ENCODE measurements at regions not wholly inside any gene's neighbourhood (a gene's known extent, or its start where the extent isn't known, plus 50 kb on each side); places are given as distances from the start of the nearest gene placed in this dataset.
"Not testable (repeated sequence)": the region's sequence is repeated elsewhere in the genome, so short reads cannot be mapped to it uniquely, and the experiment has no call there.

- no peak for DNase-seq
Observed at GRCh38 chr19:14328406-14328805, 52.8 kb upstream of the ADGRE5 start.

GRCh38 chr19:14327061-14327460 is 54.2 kb upstream of the ADGRE5 start:
- not testable (repeated sequence) for DNase-seq

GRCh38 chr19:14325863-14326262 is 55.4 kb upstream of the ADGRE5 start:
- no peak for DNase-seq

GRCh38 chr19:14325134-14325533 is 56.1 kb upstream of the ADGRE5 start:
- DNase-seq = no peak

- no peak for DNase-seq
Observed at GRCh38 chr19:14322889-14323463, 58.3 kb upstream of the ADGRE5 start.

GRCh38 chr19:14320253-14320652 is 61.0 kb upstream of the ADGRE5 start:
- no peak for DNase-seq

GRCh38 chr19:14319720-14320119 is 61.5 kb upstream of the ADGRE5 start:
- DNase-seq = not testable (repeated sequence)

GRCh38 chr19:14318873-14319272 is 62.4 kb upstream of the ADGRE5 start:
- DNase-seq = peak; percentile 54

GRCh38 chr19:14317157-14317556 is 64.1 kb upstream of the ADGRE5 start:
- DNase-seq = no peak

GRCh38 chr19:14315433-14315832 is 65.8 kb upstream of the ADGRE5 start:
- no peak for DNase-seq

- no peak for DNase-seq
Observed at GRCh38 chr19:14310055-14310454, 71.2 kb upstream of the ADGRE5 start.

- DNase-seq = no peak
Observed at GRCh38 chr19:14305706-14306105, 75.5 kb upstream of the ADGRE5 start.

GRCh38 chr19:14301150-14301549 is 80.1 kb upstream of the ADGRE5 start:
- DNase-seq = no peak

GRCh38 chr19:14300303-14300702 is 80.9 kb upstream of the ADGRE5 start:
- DNase-seq = no peak

- DNase-seq = not testable (repeated sequence)
Observed at GRCh38 chr19:14299224-14299827, 81.9 kb upstream of the ADGRE5 start.

- DNase-seq = not testable (repeated sequence)
Observed at GRCh38 chr19:14297883-14298576, 83.2 kb upstream of the ADGRE5 start.

- DNase-seq = peak; percentile 88
Observed at GRCh38 chr19:14294974-14295373, 86.3 kb upstream of the ADGRE5 start.

- not testable (repeated sequence) for DNase-seq
Observed at GRCh38 chr19:14293816-14294170, 87.5 kb upstream of the ADGRE5 start.

GRCh38 chr19:14293101-14293815 is 87.3 kb upstream of the ADGRL1 start:
- peak; percentile 82 for DNase-seq

GRCh38 chr19:14289810-14290209 is 83.8 kb upstream of the ADGRL1 start:
- DNase-seq = not testable (repeated sequence)

GRCh38 chr19:14287837-14288236 is 81.9 kb upstream of the ADGRL1 start:
- DNase-seq = not testable (repeated sequence)

GRCh38 chr19:14286594-14286993 is 80.6 kb upstream of the ADGRL1 start:
- not testable (repeated sequence) for DNase-seq

- not testable (repeated sequence) for DNase-seq
Observed at GRCh38 chr19:14285726-14286125, 79.8 kb upstream of the ADGRL1 start.
